ENCODE measurements at regions not wholly inside any gene's neighbourhood (a gene's known extent, or its start where the extent isn't known, plus 50 kb on each side); places are given as distances from the start of the nearest gene placed in this dataset.

DNA sequence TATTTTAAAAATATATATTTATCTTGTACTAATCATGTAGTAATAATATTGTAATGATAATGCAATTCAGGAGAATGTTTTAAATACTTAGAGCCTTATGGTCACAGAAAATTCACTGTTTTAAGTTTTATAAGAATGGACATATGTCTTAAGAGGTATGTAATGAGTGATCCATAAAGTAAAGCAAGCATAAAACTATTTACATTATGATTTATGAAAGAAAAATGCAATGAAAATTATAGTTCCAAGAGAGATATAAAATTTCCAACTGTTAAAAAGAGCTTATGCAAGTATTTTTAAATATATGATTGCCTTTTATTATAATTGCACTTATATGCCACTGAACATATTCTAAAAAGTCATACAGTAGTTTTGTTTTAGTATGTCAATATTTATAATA lies 157.5 kb upstream of the TARS1 start:
- TF ChIP-seq, protein P1, sequence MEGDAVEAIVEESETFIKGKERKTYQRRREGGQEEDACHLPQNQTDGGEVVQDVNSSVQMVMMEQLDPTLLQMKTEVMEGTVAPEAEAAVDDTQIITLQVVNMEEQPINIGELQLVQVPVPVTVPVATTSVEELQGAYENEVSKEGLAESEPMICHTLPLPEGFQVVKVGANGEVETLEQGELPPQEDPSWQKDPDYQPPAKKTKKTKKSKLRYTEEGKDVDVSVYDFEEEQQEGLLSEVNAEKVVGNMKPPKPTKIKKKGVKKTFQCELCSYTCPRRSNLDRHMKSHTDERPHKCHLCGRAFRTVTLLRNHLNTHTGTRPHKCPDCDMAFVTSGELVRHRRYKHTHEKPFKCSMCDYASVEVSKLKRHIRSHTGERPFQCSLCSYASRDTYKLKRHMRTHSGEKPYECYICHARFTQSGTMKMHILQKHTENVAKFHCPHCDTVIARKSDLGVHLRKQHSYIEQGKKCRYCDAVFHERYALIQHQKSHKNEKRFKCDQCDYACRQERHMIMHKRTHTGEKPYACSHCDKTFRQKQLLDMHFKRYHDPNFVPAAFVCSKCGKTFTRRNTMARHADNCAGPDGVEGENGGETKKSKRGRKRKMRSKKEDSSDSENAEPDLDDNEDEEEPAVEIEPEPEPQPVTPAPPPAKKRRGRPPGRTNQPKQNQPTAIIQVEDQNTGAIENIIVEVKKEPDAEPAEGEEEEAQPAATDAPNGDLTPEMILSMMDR (IDR thresholded peaks at IDR 0.05; ENCODE audit: poor library complexity, severe bottlenecking) = no peak
- Histone ChIP-seq H3K4me1 (ENCODE audit: insufficient read depth, poor library complexity, severe bottlenecking) (peaks cover 8% of the 10 kb centered on the region), H3K27me3 (ENCODE audit: insufficient read depth, poor library complexity, severe bottlenecking) (no peaks in the 10 kb centered on the region), H3K27ac (ENCODE audit: poor library complexity, severe bottlenecking) (no peak overlapping the region), H3K4me3 (ENCODE audit: severe bottlenecking) (no peak overlapping the region), H3K9me3 (ENCODE audit: severe bottlenecking) (no peaks in the 10 kb centered on the region), H3K36me3 (ENCODE audit: low read depth) (no peaks in the 10 kb centered on the region)
- ATAC-seq (ENCODE audit: low read depth) (no peak), DNase-seq (ENCODE audit: low spot score) (no peak)

DNA sequence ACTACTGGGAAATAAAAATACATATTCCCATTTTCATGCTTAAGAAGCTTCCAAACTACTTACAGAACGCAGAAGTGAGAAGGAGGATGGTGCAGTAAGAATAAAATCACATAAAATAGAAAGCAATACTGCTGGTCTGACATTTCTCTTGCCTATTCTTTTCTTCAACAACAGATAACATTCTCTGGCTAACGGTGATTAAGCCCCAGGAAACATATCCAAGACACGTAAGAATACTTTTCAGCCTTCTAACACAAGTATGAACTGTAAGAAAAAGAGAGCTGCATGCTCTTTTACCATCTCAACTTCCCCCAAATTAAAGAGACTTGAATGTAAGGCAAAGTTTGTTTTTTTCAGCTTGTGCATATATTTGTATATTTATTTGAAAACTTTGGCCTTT lies 156.1 kb upstream of the TARS1 start:
- no peak for DNase-seq (ENCODE audit: low spot score)
- Histone ChIP-seq H3K27me3 (ENCODE audit: insufficient read depth, poor library complexity, severe bottlenecking) (no peaks in the 10 kb centered on the region), H3K9me3 (ENCODE audit: severe bottlenecking) (no peaks in the 10 kb centered on the region), H3K36me3 (ENCODE audit: low read depth) (no peaks in the 10 kb centered on the region), H3K4me3 (ENCODE audit: severe bottlenecking) (no peak overlapping the region), H3K4me1 (ENCODE audit: insufficient read depth, poor library complexity, severe bottlenecking) (peaks cover 8% of the 10 kb centered on the region), H3K27ac (ENCODE audit: poor library complexity, severe bottlenecking) (no peak overlapping the region)
- TF ChIP-seq, protein P1 (IDR thresholded peaks at IDR 0.05; ENCODE audit: poor library complexity, severe bottlenecking) = no peak
- ATAC-seq (ENCODE audit: low read depth) = no peak

DNA sequence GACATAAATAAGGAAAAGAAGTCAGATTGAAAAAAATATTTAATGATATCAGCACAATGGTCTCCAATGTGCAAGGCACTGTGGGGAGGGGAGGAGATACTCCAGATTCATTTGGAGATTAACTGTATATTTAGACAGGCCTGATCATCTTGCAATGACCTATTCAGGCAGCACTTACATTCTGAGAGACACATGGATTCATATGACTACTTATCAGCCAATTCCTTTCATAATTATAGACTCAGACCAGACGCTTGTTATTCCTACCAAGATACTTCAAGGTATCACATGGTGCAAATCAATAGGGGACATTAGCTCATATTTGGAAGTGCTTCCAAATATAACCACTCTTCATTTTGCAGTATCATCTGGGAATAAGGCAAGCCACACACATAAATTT lies 153.5 kb upstream of the TARS1 start:
- Histone ChIP-seq H3K9me3 (ENCODE audit: severe bottlenecking) (no peaks in the 10 kb centered on the region), H3K27ac (ENCODE audit: poor library complexity, severe bottlenecking) (no peak overlapping the region), H3K4me3 (ENCODE audit: severe bottlenecking) (no peak overlapping the region), H3K36me3 (ENCODE audit: low read depth) (no peaks in the 10 kb centered on the region), H3K4me1 (ENCODE audit: insufficient read depth, poor library complexity, severe bottlenecking) (peaks cover 8% of the 10 kb centered on the region), H3K27me3 (ENCODE audit: insufficient read depth, poor library complexity, severe bottlenecking) (no peaks in the 10 kb centered on the region)
- DNase-seq (ENCODE audit: low spot score) = no peak
- no peak for ATAC-seq (ENCODE audit: low read depth)
- TF ChIP-seq, protein P1 (IDR thresholded peaks at IDR 0.05; ENCODE audit: poor library complexity, severe bottlenecking) = no peak

DNA sequence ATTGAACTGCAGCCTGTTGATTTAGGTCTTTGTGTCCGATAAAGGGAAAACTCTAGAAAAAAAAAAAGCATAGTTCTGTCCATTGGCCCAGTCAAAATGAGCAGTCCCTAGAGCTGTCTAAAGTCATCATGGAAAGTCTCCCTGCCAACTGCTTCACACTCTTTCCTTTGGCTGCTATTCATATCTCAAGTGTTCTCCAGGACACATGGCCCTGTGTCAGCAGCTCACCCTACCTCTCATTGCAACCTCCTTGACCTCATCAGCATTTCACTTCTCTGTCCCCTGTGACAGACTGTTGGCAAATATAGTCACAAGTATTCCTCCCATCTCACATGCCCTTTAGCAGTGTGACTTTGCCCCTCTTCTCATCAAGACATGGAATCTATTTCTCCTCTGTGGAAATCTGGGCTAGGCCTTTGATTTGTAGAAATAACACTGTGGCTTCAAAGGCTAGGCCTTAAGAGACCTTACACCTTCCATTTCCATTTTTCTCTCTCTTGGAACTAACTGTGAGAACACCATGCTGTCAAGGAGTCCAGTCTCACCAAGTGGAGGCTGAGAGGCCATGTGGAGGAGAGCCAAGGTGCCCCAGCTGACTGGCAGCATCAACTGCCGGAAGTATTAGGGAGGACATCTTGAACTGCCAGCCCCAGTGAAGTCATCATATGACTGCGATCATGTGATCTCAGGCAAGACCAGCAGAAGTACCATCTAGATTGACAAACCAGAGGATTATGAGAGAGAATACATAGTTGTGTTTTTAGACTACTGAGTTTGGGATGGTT lies 149.4 kb upstream of the TARS1 start:
- no peaks in the 10 kb centered on the region for H3K4me1 ChIP-seq (ENCODE audit: insufficient read depth, poor library complexity, severe bottlenecking)
- DNase-seq (ENCODE audit: low spot score) = no peak
- no peaks in the 10 kb centered on the region for H3K36me3 ChIP-seq (ENCODE audit: low read depth)
- TF ChIP-seq, protein P1 (IDR thresholded peaks at IDR 0.05; ENCODE audit: poor library complexity, severe bottlenecking) = no peak
- no peaks in the 10 kb centered on the region for H3K27me3 ChIP-seq (ENCODE audit: insufficient read depth, poor library complexity, severe bottlenecking)
- ATAC-seq (ENCODE audit: low read depth) = no peak
- no peaks in the 10 kb centered on the region for H3K9me3 ChIP-seq (ENCODE audit: severe bottlenecking)
- H3K4me3 ChIP-seq (ENCODE audit: severe bottlenecking) = no peak overlapping the region
- no peak overlapping the region for H3K27ac ChIP-seq (ENCODE audit: poor library complexity, severe bottlenecking)

DNA sequence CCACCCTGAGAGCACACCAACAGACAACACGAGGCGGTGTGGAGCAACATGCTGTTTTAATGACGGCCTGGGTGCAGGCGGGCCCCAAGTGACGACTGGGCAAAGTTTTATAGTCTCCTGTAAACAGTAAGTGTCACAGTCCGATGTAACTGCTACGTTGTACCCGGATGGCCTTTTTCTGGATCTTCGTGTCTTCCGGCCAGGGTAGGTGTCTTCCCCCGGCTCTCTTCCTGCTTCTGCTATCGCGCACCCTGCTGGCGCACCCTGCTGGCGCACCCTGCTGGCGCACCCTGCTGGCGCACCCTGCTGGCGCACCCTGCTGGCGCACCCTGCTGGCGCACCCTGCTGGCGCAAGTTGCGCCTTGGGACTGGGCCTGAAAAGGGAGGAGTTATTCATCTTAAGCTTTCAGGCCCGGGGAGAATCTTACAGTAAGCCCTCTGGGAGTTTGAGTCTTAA lies 143.0 kb upstream of the TARS1 start:
- no peaks in the 10 kb centered on the region for H3K9me3 ChIP-seq (ENCODE audit: severe bottlenecking)
- TF ChIP-seq, protein P1 (IDR thresholded peaks at IDR 0.05; ENCODE audit: poor library complexity, severe bottlenecking) = peak; percentile 34
- H3K4me3 ChIP-seq (ENCODE audit: severe bottlenecking) = no peak overlapping the region
- H3K36me3 ChIP-seq (ENCODE audit: low read depth) = no peaks in the 10 kb centered on the region; the same call in 1 of the 2 replicates
- no peaks in the 10 kb centered on the region for H3K27me3 ChIP-seq (ENCODE audit: insufficient read depth, poor library complexity, severe bottlenecking)
- H3K4me1 ChIP-seq (ENCODE audit: insufficient read depth, poor library complexity, severe bottlenecking) = peaks cover 20% of the 10 kb centered on the region
- DNase-seq (ENCODE audit: low spot score) (no peak), ATAC-seq (ENCODE audit: low read depth) (no peak)
- H3K27ac ChIP-seq (ENCODE audit: poor library complexity, severe bottlenecking) = no peak overlapping the region
